ENCODE measurements at regions not wholly inside any gene's neighbourhood (a gene's known extent, or its start where the extent isn't known, plus 50 kb on each side); places are given as distances from the start of the nearest gene placed in this dataset.

DNA sequence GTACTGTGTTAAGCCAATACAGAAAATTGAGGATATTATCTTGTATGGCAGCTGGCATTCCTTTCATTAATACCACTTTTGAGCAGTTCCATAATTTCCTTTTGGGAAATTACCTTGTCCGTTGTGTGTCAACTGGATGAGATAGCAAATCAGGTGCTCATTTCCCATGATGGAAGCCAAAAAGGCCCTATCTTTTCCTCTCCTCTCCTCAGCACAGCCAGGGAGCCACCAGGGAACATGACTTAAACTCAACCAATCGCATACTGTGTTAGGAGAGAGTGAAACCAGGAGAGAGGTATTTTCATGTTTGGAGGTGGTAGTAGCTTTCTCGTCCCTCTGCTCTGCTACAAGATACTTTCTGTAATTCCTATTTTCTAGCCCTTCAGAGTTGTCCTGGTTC is 96.1 kb upstream of the TOX3 start:
- TF ChIP-seq, protein P1, sequence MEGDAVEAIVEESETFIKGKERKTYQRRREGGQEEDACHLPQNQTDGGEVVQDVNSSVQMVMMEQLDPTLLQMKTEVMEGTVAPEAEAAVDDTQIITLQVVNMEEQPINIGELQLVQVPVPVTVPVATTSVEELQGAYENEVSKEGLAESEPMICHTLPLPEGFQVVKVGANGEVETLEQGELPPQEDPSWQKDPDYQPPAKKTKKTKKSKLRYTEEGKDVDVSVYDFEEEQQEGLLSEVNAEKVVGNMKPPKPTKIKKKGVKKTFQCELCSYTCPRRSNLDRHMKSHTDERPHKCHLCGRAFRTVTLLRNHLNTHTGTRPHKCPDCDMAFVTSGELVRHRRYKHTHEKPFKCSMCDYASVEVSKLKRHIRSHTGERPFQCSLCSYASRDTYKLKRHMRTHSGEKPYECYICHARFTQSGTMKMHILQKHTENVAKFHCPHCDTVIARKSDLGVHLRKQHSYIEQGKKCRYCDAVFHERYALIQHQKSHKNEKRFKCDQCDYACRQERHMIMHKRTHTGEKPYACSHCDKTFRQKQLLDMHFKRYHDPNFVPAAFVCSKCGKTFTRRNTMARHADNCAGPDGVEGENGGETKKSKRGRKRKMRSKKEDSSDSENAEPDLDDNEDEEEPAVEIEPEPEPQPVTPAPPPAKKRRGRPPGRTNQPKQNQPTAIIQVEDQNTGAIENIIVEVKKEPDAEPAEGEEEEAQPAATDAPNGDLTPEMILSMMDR (conservative IDR thresholded peaks at IDR 0.05; ENCODE audit: low read depth in 2 of 2), result no peak
- TF ChIP-seq EZH2phosphoT487 (IDR thresholded peaks at IDR 0.05; ENCODE audit: unreplicated experiment) (no peak), EZH2 (IDR thresholded peaks at IDR 0.05; ENCODE audit: low read depth, unreplicated experiment) (no peak), ZNF114 (CRISPR knock-in tag; IDR thresholded peaks at IDR 0.05) (no peak), ZNF331 (CRISPR knock-in tag; IDR thresholded peaks at IDR 0.05; ENCODE audit: low read depth) (no peak), POLR2AphosphoS5 (IDR thresholded peaks at IDR 0.05; ENCODE audit: low read depth) (no peak), JUNB (IDR thresholded peaks at IDR 0.05; ENCODE audit: unreplicated experiment) (no peak), REST (IDR thresholded peaks at IDR 0.05; ENCODE audit: unreplicated experiment) (no peak)
- TF ChIP-seq, protein P2, sequence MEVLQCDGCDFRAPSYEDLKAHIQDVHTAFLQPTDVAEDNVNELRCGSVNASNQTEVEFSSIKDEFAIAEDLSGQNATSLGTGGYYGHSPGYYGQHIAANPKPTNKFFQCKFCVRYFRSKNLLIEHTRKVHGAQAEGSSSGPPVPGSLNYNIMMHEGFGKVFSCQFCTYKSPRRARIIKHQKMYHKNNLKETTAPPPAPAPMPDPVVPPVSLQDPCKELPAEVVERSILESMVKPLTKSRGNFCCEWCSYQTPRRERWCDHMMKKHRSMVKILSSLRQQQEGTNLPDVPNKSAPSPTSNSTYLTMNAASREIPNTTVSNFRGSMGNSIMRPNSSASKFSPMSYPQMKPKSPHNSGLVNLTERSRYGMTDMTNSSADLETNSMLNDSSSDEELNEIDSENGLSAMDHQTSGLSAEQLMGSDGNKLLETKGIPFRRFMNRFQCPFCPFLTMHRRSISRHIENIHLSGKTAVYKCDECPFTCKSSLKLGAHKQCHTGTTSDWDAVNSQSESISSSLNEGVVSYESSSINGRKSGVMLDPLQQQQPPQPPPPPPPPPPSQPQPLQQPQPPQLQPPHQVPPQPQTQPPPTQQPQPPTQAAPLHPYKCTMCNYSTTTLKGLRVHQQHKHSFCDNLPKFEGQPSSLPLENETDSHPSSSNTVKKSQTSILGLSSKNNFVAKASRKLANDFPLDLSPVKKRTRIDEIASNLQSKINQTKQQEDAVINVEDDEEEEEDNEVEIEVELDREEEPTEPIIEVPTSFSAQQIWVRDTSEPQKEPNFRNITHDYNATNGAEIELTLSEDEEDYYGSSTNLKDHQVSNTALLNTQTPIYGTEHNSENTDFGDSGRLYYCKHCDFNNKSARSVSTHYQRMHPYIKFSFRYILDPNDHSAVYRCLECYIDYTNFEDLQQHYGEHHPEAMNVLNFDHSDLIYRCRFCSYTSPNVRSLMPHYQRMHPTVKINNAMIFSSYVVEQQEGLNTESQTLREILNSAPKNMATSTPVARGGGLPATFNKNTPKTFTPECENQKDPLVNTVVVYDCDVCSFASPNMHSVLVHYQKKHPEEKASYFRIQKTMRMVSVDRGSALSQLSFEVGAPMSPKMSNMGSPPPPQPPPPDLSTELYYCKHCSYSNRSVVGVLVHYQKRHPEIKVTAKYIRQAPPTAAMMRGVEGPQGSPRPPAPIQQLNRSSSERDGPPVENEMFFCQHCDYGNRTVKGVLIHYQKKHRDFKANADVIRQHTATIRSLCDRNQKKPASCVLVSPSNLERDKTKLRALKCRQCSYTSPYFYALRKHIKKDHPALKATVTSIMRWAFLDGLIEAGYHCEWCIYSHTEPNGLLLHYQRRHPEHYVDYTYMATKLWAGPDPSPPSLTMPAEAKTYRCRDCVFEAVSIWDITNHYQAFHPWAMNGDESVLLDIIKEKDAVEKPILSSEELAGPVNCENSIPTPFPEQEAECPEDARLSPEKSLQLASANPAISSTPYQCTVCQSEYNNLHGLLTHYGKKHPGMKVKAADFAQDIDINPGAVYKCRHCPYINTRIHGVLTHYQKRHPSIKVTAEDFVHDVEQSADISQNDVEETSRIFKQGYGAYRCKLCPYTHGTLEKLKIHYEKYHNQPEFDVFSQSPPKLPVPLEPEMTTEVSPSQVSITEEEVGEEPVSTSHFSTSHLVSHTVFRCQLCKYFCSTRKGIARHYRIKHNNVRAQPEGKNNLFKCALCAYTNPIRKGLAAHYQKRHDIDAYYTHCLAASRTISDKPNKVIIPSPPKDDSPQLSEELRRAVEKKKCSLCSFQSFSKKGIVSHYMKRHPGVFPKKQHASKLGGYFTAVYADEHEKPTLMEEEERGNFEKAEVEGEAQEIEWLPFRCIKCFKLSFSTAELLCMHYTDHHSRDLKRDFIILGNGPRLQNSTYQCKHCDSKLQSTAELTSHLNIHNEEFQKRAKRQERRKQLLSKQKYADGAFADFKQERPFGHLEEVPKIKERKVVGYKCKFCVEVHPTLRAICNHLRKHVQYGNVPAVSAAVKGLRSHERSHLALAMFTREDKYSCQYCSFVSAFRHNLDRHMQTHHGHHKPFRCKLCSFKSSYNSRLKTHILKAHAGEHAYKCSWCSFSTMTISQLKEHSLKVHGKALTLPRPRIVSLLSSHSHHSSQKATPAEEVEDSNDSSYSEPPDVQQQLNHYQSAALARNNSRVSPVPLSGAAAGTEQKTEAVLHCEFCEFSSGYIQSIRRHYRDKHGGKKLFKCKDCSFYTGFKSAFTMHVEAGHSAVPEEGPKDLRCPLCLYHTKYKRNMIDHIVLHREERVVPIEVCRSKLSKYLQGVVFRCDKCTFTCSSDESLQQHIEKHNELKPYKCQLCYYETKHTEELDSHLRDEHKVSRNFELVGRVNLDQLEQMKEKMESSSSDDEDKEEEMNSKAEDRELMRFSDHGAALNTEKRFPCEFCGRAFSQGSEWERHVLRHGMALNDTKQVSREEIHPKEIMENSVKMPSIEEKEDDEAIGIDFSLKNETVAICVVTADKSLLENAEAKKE (CRISPR knock-in tag; IDR thresholded peaks at IDR 0.05), result no peak

Data from GM23338 (cell line).